Activated CD8-positive, alpha-beta T cell treated with anti-CD3 and anti-CD28 coated beads for 36 hours (primary cell): ENCODE measurements at regions not wholly inside any gene's neighbourhood (a gene's known extent, or its start where the extent isn't known, plus 50 kb on each side); places are given as distances from the start of the nearest gene placed in this dataset.

Experiments
- ATAC-seq: fragments of 200-7000 bp; cut with Tn5 transposase; one replicate; pipeline ENCODE4 v1.10.0; 2021; ENCODE audit warnings: mild to moderate bottlenecking, moderate library complexity
- CTCF ChIA-PET: fragments of 350-600 bp; sonication (Branson Sonifier 250); formaldehyde crosslinking; loops from one replicate; lab custom pipeline; 2021; ENCODE audit warnings: antibody characterized with exemption; lab: Charles Lee
- POLR2A ChIA-PET: fragments of 350-600 bp; sonication (Branson Sonifier 250); formaldehyde crosslinking; loops from one replicate; lab custom pipeline; 2021; ENCODE audit warnings: antibody characterized with exemption; lab: Charles Lee
- DNase-seq: peaks from one replicate; pipeline ENCODE4 v3.0.0-alpha.2; 2020
- H3K27ac Mint-ChIP-seq: one replicate; pipeline ENCODE4 v1.8.0; 2021; ENCODE audit warnings: mild to moderate bottlenecking, mixed read lengths
- H3K27me3 Mint-ChIP-seq: one replicate; pipeline ENCODE4 v1.8.0; 2021; ENCODE audit warnings: mixed read lengths
- H3K36me3 Mint-ChIP-seq: one replicate; pipeline ENCODE4 v1.8.0; 2021; ENCODE audit warnings: low read depth, mixed read lengths
- H3K4me1 Mint-ChIP-seq: one replicate; pipeline ENCODE4 v1.8.0; 2021; ENCODE audit warnings: low read depth, mixed read lengths
- H3K4me3 Mint-ChIP-seq: one replicate; pipeline ENCODE4 v1.8.0; 2021; ENCODE audit warnings: mild to moderate bottlenecking, moderate library complexity, mixed read lengths
- H3K9me3 Mint-ChIP-seq: one replicate; pipeline ENCODE4 v1.8.0; 2021; ENCODE audit warnings: mixed read lengths
- intact Hi-C: fragments of 100-400 bp; cut with micrococcal nuclease; formaldehyde crosslinking; loops from one replicate; pipeline ENCODE4 v1.10.0; 2022
- TF ChIP-seq, protein P1 (sequence below): fragments of 200-600 bp; IDR thresholded peaks from one replicate; pipeline ENCODE4 v1.8.0; 2022; ENCODE audit warnings: antibody characterized with exemption, mild to moderate bottlenecking

DNA sequence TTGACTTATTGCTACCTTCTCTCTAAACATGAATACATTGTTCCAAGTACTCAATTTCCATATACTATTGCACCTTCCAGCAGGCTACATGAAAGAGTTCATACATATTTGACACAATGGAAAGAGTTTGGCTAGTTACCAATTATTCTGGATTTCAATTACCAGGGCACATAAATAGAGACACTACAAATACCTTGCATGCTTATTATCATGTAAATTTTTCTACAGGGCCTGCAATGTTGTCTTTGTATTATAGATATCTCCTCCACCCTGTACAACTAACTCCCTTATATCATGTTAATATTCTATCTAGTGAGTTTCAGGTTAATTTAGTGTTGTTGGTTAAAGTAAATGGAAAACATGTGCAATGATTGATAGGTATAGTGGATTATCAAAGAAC is 540.7 kb upstream of the SLITRK5 start:
- DNase-seq, result no peak
- CTCF ChIA-PET, result no interaction called here

DNA sequence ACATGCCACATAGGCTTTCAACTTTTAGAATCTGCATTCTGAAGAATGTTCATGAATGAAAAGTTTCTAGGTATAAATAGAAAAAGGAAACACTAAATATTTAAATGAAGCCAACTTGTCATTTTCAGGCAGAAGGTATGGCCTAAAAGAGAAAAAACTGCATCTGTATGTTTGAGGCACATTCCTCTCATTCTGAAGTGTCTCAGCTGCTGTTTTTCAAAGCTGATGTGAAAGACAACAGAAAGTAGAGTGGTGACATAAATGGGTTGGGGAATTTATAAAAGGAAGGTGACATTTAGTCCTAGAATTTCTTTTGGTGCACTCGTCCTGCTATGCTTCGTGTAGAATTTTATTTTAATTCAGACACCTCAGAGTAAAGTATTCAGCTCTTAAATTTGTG is 539.6 kb upstream of the SLITRK5 start:
- ChIA-PET CTCF (no interaction called here), POLR2A (no interaction called here)
- no peak overlapping the region for H3K27ac Mint-ChIP-seq
- no peaks in the 10 kb centered on the region for H3K27me3 Mint-ChIP-seq
- intact Hi-C loops, result no loop called here
- no peak for ATAC-seq
- TF ChIP-seq, protein P1, sequence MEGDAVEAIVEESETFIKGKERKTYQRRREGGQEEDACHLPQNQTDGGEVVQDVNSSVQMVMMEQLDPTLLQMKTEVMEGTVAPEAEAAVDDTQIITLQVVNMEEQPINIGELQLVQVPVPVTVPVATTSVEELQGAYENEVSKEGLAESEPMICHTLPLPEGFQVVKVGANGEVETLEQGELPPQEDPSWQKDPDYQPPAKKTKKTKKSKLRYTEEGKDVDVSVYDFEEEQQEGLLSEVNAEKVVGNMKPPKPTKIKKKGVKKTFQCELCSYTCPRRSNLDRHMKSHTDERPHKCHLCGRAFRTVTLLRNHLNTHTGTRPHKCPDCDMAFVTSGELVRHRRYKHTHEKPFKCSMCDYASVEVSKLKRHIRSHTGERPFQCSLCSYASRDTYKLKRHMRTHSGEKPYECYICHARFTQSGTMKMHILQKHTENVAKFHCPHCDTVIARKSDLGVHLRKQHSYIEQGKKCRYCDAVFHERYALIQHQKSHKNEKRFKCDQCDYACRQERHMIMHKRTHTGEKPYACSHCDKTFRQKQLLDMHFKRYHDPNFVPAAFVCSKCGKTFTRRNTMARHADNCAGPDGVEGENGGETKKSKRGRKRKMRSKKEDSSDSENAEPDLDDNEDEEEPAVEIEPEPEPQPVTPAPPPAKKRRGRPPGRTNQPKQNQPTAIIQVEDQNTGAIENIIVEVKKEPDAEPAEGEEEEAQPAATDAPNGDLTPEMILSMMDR, result no peak
- no peak overlapping the region for H3K4me3 Mint-ChIP-seq
- H3K9me3 Mint-ChIP-seq, result peaks cover 2% of the 10 kb centered on the region
- H3K4me1 Mint-ChIP-seq, result no peaks in the 10 kb centered on the region
- DNase-seq, result no peak
- no peaks in the 10 kb centered on the region for H3K36me3 Mint-ChIP-seq

More for the DNA sequence above, 540.7 kb upstream of the SLITRK5 start:
- Mint-ChIP-seq H3K27me3 (no peaks in the 10 kb centered on the region), H3K4me3 (no peak overlapping the region), H3K27ac (no peak overlapping the region), H3K9me3 (peaks cover 2% of the 10 kb centered on the region), H3K36me3 (no peaks in the 10 kb centered on the region), H3K4me1 (no peaks in the 10 kb centered on the region)
- intact Hi-C loops, result no loop called here
- TF ChIP-seq, protein P1, result no peak
- no peak for ATAC-seq
- POLR2A ChIA-PET, result no interaction called here

DNA sequence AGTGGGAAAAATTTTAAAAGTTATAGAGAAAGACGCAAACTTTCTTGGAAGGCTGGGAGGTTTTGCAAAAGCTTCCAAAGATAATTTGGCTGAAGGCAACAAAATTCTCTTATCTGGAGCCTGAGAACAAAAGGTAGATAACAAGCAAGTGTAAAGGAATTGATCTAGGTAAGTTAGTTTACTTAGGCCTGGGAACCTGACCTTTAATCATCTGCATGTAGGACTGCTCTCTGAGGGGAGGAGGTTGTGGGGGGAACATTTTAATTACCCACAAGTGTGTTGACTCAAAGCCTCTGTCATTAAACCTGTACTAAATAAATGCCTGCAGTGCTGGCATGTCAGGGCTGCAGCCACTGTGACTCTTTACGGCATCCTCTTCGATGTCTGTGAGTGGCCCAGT is 532.3 kb upstream of the SLITRK5 start:
- no peaks in the 10 kb centered on the region for H3K9me3 Mint-ChIP-seq
- TF ChIP-seq, protein P1, result no peak
- no peak overlapping the region for H3K4me3 Mint-ChIP-seq
- CTCF ChIA-PET, result no interaction called here
- ATAC-seq (no peak), DNase-seq (no peak)
- POLR2A ChIA-PET, result no interaction called here
- no peaks in the 10 kb centered on the region for H3K4me1 Mint-ChIP-seq
- intact Hi-C loops, result no loop called here
- H3K27me3 Mint-ChIP-seq, result no peaks in the 10 kb centered on the region
- H3K36me3 Mint-ChIP-seq, result no peaks in the 10 kb centered on the region
- H3K27ac Mint-ChIP-seq, result no peak overlapping the region

DNA sequence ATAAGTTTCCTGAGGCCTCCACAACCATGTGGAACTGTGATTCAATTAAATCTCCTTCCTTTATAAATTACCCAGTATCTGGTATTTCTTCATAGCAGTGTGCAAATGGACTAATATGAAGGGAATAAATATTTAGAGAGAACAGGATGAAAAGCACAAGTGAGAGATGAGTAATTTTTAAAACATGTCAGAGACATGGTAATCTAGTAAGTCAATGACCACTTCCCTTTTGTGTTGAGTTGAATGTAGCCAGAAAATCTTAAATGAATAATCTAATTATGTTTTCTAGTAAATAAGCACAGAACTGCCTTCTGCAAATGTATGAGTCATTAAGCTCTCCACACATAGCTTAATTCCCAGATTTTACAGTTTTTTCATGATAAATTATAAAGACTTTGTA is 524.1 kb upstream of the SLITRK5 start:
- TF ChIP-seq, protein P1, result no peak
- POLR2A ChIA-PET, result no interaction called here

DNA sequence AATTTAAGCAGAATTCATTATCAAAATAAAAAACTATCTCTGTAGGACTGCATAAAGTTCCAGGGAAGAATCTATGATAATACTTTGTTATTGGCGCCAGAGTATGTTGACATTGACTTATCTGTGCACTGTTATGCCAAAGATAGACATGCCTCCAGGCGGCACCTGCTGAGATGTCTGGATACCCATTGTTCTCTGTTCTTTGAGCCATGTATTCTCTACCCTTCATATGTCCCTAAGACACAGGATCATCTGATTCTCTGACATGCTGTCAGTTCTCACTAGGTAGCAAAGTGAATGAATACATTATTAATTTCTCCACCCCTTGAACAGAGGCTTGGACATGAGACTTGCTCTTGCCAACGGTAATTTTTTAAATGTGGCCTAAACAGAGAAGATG is 517.8 kb upstream of the SLITRK5 start:
- Mint-ChIP-seq H3K27me3 (no peaks in the 10 kb centered on the region), H3K4me1 (no peaks in the 10 kb centered on the region), H3K36me3 (no peaks in the 10 kb centered on the region), H3K27ac (no peak overlapping the region), H3K9me3 (peaks cover 1% of the 10 kb centered on the region), H3K4me3 (no peak overlapping the region)
- no peak for ATAC-seq
- DNase-seq, result no peak
- TF ChIP-seq, protein P1, result no peak
- ChIA-PET CTCF (no interaction called here), POLR2A (no interaction called here)
- intact Hi-C loops, result no loop called here

More for the DNA sequence above, 524.1 kb upstream of the SLITRK5 start:
- CTCF ChIA-PET, result no interaction called here
- H3K4me3 Mint-ChIP-seq, result no peak overlapping the region
- H3K4me1 Mint-ChIP-seq, result no peaks in the 10 kb centered on the region
- no peak for ATAC-seq
- DNase-seq, result no peak
- H3K27me3 Mint-ChIP-seq, result no peaks in the 10 kb centered on the region
- H3K36me3 Mint-ChIP-seq, result no peaks in the 10 kb centered on the region
- intact Hi-C loops, result no loop called here
- no peak overlapping the region for H3K27ac Mint-ChIP-seq
- H3K9me3 Mint-ChIP-seq, result no peaks in the 10 kb centered on the region
